ENCODE measurements at regions not wholly inside any gene's neighbourhood (a gene's known extent, or its start where the extent isn't known, plus 50 kb on each side); places are given as distances from the start of the nearest gene placed in this dataset.

DNA sequence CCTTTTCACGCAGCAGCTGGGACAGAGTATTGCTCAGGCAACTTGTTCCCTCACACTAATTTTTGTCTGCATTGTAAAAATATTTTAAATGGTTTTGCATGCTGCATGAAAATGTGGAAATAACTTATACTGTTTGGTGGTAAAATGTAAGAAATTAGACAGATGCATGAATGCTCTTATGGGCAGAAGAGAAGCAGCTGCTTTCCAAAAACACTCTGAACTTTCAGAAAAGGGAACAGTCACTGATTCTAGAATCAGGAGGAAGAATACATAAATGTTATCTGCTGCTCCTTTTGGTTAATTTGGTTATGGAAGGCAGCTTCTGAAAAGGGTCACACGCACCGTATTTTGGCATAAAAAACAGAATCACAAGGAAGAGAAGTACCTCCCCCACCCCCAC lies 87.0 kb upstream of the RUNX1 start:
- Histone ChIP-seq H3K27ac (ENCODE audit: low read length) (no peak overlapping the region), H3K79me2 (ENCODE audit: low read length) (no peaks in the 10 kb centered on the region), H3K36me3 (replicated peaks; ENCODE audit: insufficient read depth, low read length) (no peaks in the 10 kb centered on the region), H3K9me2 (replicated peaks; ENCODE audit: insufficient read depth, low read length) (no peaks in the 10 kb centered on the region), H3F3A (ENCODE audit: insufficient read depth, low read length) (no peaks in the 10 kb centered on the region), H4K20me1 (ENCODE audit: insufficient read depth, low read length) (no peaks in the 10 kb centered on the region), H3K9ac (ENCODE audit: low read length) (no peak overlapping the region), H3K4me2 (ENCODE audit: low read depth, low read length) (no peak overlapping the region), H3K27me3 (replicated peaks; ENCODE audit: insufficient read depth, low read length) (no peaks in the 10 kb centered on the region), H3K4me3 (ENCODE audit: low read length) (no peak overlapping the region), H3K4me1 (ENCODE audit: low read length) (no peaks in the 10 kb centered on the region), H2AFZ (ENCODE audit: low read length) (no peak overlapping the region), H3K9me3 (replicated peaks; ENCODE audit: insufficient read depth, low read length) (no peaks in the 10 kb centered on the region)
- TF ChIP-seq EZH2phosphoT487 (IDR thresholded peaks at IDR 0.05; ENCODE audit: low read length) (no peak), EZH2 (optimal IDR thresholded peaks at IDR 0.05; ENCODE audit: low read depth, low read length) (no peak)
- TF ChIP-seq, protein P1, sequence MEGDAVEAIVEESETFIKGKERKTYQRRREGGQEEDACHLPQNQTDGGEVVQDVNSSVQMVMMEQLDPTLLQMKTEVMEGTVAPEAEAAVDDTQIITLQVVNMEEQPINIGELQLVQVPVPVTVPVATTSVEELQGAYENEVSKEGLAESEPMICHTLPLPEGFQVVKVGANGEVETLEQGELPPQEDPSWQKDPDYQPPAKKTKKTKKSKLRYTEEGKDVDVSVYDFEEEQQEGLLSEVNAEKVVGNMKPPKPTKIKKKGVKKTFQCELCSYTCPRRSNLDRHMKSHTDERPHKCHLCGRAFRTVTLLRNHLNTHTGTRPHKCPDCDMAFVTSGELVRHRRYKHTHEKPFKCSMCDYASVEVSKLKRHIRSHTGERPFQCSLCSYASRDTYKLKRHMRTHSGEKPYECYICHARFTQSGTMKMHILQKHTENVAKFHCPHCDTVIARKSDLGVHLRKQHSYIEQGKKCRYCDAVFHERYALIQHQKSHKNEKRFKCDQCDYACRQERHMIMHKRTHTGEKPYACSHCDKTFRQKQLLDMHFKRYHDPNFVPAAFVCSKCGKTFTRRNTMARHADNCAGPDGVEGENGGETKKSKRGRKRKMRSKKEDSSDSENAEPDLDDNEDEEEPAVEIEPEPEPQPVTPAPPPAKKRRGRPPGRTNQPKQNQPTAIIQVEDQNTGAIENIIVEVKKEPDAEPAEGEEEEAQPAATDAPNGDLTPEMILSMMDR (IDR thresholded peaks at IDR 0.05; ENCODE audit: low read length), result no peak
- no peak for DNase-seq

DNA sequence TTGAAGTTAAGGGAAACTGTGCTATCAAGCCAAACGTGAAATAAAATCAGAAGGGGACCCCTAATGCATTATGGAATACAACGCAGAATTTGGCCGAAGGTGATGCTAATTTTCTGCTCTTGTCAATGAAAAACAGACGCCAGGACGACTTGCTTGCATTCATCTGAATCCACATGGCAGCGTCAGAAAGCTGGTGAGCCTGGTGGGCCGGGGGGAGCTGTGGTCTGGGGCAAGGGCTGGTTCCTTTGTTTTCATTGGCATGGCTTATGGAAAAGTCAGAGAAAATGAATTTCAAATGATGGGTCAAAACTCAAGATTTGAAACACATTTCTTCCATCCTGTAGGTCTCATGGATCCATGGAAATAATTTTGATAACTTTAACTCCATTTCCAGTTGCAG lies 86.4 kb upstream of the RUNX1 start:
- no peak for DNase-seq
- Histone ChIP-seq H3K79me2 (ENCODE audit: low read length) (no peaks in the 10 kb centered on the region), H3K36me3 (replicated peaks; ENCODE audit: insufficient read depth, low read length) (no peaks in the 10 kb centered on the region), H3K4me3 (ENCODE audit: low read length) (no peak overlapping the region), H3K4me2 (ENCODE audit: low read depth, low read length) (no peak overlapping the region), H3F3A (ENCODE audit: insufficient read depth, low read length) (no peaks in the 10 kb centered on the region), H2AFZ (ENCODE audit: low read length) (no peak overlapping the region), H3K27me3 (replicated peaks; ENCODE audit: insufficient read depth, low read length) (no peaks in the 10 kb centered on the region), H4K20me1 (ENCODE audit: insufficient read depth, low read length) (no peaks in the 10 kb centered on the region), H3K9me2 (replicated peaks; ENCODE audit: insufficient read depth, low read length) (no peaks in the 10 kb centered on the region), H3K27ac (ENCODE audit: low read length) (no peak overlapping the region), H3K9ac (ENCODE audit: low read length) (no peak overlapping the region), H3K9me3 (replicated peaks; ENCODE audit: insufficient read depth, low read length) (no peaks in the 10 kb centered on the region), H3K4me1 (ENCODE audit: low read length) (no peaks in the 10 kb centered on the region)
- no peak for TF ChIP-seq EZH2 (optimal IDR thresholded peaks at IDR 0.05; ENCODE audit: low read depth, low read length)
- no peak for TF ChIP-seq EZH2phosphoT487 (IDR thresholded peaks at IDR 0.05; ENCODE audit: low read length)
- TF ChIP-seq, protein P1 (IDR thresholded peaks at IDR 0.05; ENCODE audit: low read length), result no peak

DNA sequence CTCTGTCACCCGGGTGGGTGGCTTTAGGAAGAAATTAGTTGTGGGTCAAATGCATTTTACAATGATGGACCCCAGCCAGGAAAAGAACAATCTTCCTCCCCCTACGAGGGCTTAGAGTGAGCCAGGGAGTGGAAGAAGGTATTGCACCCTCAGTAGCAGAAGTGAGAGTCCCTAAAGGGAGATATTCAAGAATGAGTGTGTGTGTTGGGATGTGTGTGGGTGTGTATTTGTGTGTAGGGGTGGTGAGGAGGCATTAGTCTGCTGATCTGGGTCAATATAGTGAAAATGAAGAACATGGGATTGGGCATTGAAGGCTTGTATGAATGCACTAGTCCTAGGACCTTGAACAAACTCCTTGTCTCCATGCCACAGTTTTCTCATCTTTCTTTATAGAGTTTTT lies 85.2 kb upstream of the RUNX1 start:
- no peaks in the 10 kb centered on the region for H3K27me3 ChIP-seq (replicated peaks; ENCODE audit: insufficient read depth, low read length)
- H3K9ac ChIP-seq (ENCODE audit: low read length), result no peak overlapping the region
- no peaks in the 10 kb centered on the region for H3K79me2 ChIP-seq (ENCODE audit: low read length)
- no peaks in the 10 kb centered on the region for H3K4me1 ChIP-seq (ENCODE audit: low read length)
- no peaks in the 10 kb centered on the region for H3K9me3 ChIP-seq (replicated peaks; ENCODE audit: insufficient read depth, low read length)
- H3K27ac ChIP-seq (ENCODE audit: low read length), result no peak overlapping the region
- no peak for TF ChIP-seq EZH2 (optimal IDR thresholded peaks at IDR 0.05; ENCODE audit: low read depth, low read length)
- TF ChIP-seq, protein P1 (IDR thresholded peaks at IDR 0.05; ENCODE audit: low read length), result no peak
- TF ChIP-seq EZH2phosphoT487 (IDR thresholded peaks at IDR 0.05; ENCODE audit: low read length), result no peak
- no peaks in the 10 kb centered on the region for H3F3A ChIP-seq (ENCODE audit: insufficient read depth, low read length)
- no peaks in the 10 kb centered on the region for H3K9me2 ChIP-seq (replicated peaks; ENCODE audit: insufficient read depth, low read length)
- no peaks in the 10 kb centered on the region for H3K36me3 ChIP-seq (replicated peaks; ENCODE audit: insufficient read depth, low read length)
- H3K4me3 ChIP-seq (ENCODE audit: low read length), result no peak overlapping the region
- H2AFZ ChIP-seq (ENCODE audit: low read length), result no peak overlapping the region
- no peak for DNase-seq
- no peaks in the 10 kb centered on the region for H4K20me1 ChIP-seq (ENCODE audit: insufficient read depth, low read length)
- H3K4me2 ChIP-seq (ENCODE audit: low read depth, low read length), result no peak overlapping the region
